SK-N-SH (cell line): ENCODE measurements at regions not wholly inside any gene's neighbourhood (a gene's known extent, or its start where the extent isn't known, plus 50 kb on each side); places are given as distances from the start of the nearest gene placed in this dataset.

Source experiments
- CTCF ChIA-PET: fragments of 300-600, 350-600 bp; formaldehyde crosslinking; extraction: SDS; loops from one replicate; lab custom pipeline; 2021; lab: Yijun Ruan, JAX
- POLR2A ChIA-PET: fragments of 350-600 bp; sonication (Branson Sonifier 250); formaldehyde crosslinking; extraction: SDS; loops from one replicate; lab custom pipeline; 2020; ENCODE audit warnings: antibody characterized with exemption, inconsistent platforms; lab: Yijun Ruan, JAX
- DNase-seq: peaks from one replicate; pipeline ENCODE4 v3.0.0; 2012
- H2AFZ ChIP-seq: fragments of 200-600 bp; sonication (generic); 2 replicates; pipeline ENCODE4 v1.8.1; 2016; ENCODE audit warnings: antibody characterized with exemption, mild to moderate bottlenecking, low read depth
- H3F3A ChIP-seq: fragments of 200-600 bp; sonication (generic); replicated peaks from 2 replicates; pipeline ENCODE3; 2016; ENCODE audit warnings: antibody characterized with exemption, mild to moderate bottlenecking; ENCODE audit not compliant: insufficient read depth
- H3K27ac ChIP-seq, 2 experiments: fragments of 200-500 bp in 1 of 2; fragments of 200-600 bp in 1 of 2; sonication (Bioruptor generic) in 1 of 2; sonication (generic), shearing (Covaris generic) in 1 of 2; 2 replicates each; pipeline versions ENCODE4 v1.5.1 to v1.6.1; 2014 to 2016; ENCODE audit warnings: low read depth in 2 of 2, inconsistent platforms in 1 of 2, low read length in 1 of 2, mild to moderate bottlenecking in 1 of 2, mixed read lengths in 1 of 2
- H3K27me3 ChIP-seq: fragments of 200-600 bp; sonication (generic), shearing (Covaris generic); 2 replicates; pipeline ENCODE4 v1.6.1; 2016; ENCODE audit warnings: mixed run types; ENCODE audit not compliant: insufficient read depth
- H3K36me3 ChIP-seq, 2 experiments: fragments of 200-500 bp in 1 of 2; fragments of 200-600 bp in 1 of 2; sonication (Bioruptor generic) in 1 of 2; sonication (generic) in 1 of 2; replicated peaks in 1 of 2; 2 replicates each; pipeline versions ENCODE3 to v1.5.1; 2014 to 2016; ENCODE audit warnings: low read length in 1 of 2, mild to moderate bottlenecking in 1 of 2; ENCODE audit not compliant: insufficient read depth in 2 of 2, control insufficient read depth in 1 of 2
- H3K4me1 ChIP-seq, 2 experiments: fragments of 200-500 bp in 1 of 2; fragments of 200-600 bp in 1 of 2; sonication (Bioruptor generic) in 1 of 2; sonication (generic), shearing (Covaris generic) in 1 of 2; 2 replicates each; pipeline versions ENCODE4 v1.5.1 to v1.6.1; 2014 to 2016; ENCODE audit warnings: low read depth in 1 of 2, low read length in 1 of 2, mixed run types in 1 of 2; ENCODE audit not compliant: insufficient read depth in 2 of 2, control insufficient read depth in 1 of 2
- H3K4me2 ChIP-seq: fragments of 200-600 bp; sonication (generic), shearing (Covaris generic); 2 replicates; pipeline ENCODE4 v1.6.1; 2017; ENCODE audit warnings: mixed run types
- H3K4me3 ChIP-seq, 2 experiments: fragments of 200-500 bp in 1 of 2; fragments of 200-600 bp in 1 of 2; sonication (Bioruptor generic) in 1 of 2; sonication (generic), shearing (Covaris generic) in 1 of 2; 2 replicates each; pipeline versions ENCODE4 v1.5.1 to v1.8.1; 2014 to 2016; ENCODE audit warnings: low read depth in 2 of 2, inconsistent platforms in 1 of 2, low read length in 1 of 2, mild to moderate bottlenecking in 1 of 2, mixed read lengths in 1 of 2, moderate library complexity in 1 of 2
- H3K79me2 ChIP-seq: fragments of 200-600 bp; sonication (generic); 2 replicates; pipeline ENCODE4 v1.8.1; 2017; ENCODE audit warnings: mild to moderate bottlenecking; ENCODE audit not compliant: insufficient read depth
- H3K9ac ChIP-seq: fragments of 200-600 bp; sonication (generic); 2 replicates; pipeline ENCODE4 v1.6.1; 2017; ENCODE audit warnings: mixed run types
- H3K9me2 ChIP-seq: fragments of 200-600 bp; sonication (generic); 2 replicates; pipeline ENCODE4 v1.6.1; 2017; ENCODE audit warnings: mixed run types
- H3K9me3 ChIP-seq: fragments of 200-600 bp; sonication (generic); 2 replicates; pipeline ENCODE4 v1.6.1; 2017; ENCODE audit warnings: mixed run types, mild to moderate bottlenecking, moderate library complexity
- H4K20me1 ChIP-seq: fragments of 200-600 bp; sonication (generic); 2 replicates; pipeline ENCODE4 v1.6.1; 2017; ENCODE audit warnings: mild to moderate bottlenecking, mixed run types; ENCODE audit not compliant: insufficient read depth
- CHD2 ChIP-seq: fragments of 150-350 bp; IDR thresholded peaks from 2 replicates; pipeline ENCODE4 v1.6.1; 2018; ENCODE audit warnings: low read length; ENCODE audit not compliant: partially characterized antibody
- FOSL2 ChIP-seq: IDR thresholded peaks from 2 replicates; pipeline ENCODE4 v1.4.0; 2012; ENCODE audit warnings: low read depth, mild to moderate bottlenecking, moderate library complexity, borderline replicate concordance
- FOXJ3 ChIP-seq: sonication (generic); formaldehyde crosslinking; IDR thresholded peaks from 2 replicates; pipeline ENCODE4 v1.5.1; 2020; ENCODE audit warnings: mild to moderate bottlenecking, missing genetic modification reagents
- GATA2 ChIP-seq: sonication (generic); formaldehyde crosslinking; IDR thresholded peaks from 2 replicates; pipeline ENCODE4 v1.5.0; 2020; ENCODE audit warnings: mild to moderate bottlenecking, missing genetic modification reagents
- NFIC ChIP-seq: IDR thresholded peaks from 2 replicates; pipeline ENCODE4 v1.4.0; 2012; ENCODE audit warnings: borderline replicate concordance
- RAD21 ChIP-seq: IDR thresholded peaks from 2 replicates; pipeline ENCODE4 v1.6.1; 2012; ENCODE audit warnings: mild to moderate bottlenecking, low read length
- RFX5 ChIP-seq: IDR thresholded peaks from 2 replicates; pipeline ENCODE4 v1.6.1; 2012; ENCODE audit warnings: mild to moderate bottlenecking, improper control_type of control experiment, low read length
- SIN3A ChIP-seq: IDR thresholded peaks from 2 replicates; pipeline ENCODE4 v1.6.1; 2012; ENCODE audit warnings: low read depth, mild to moderate bottlenecking, low read length, moderate library complexity, borderline replicate concordance
- SMC3 ChIP-seq: IDR thresholded peaks from 2 replicates; pipeline ENCODE4 v1.6.1; 2012; ENCODE audit warnings: low read depth, low read length, improper control_type of control experiment
- TAF1 ChIP-seq: IDR thresholded peaks from 2 replicates; pipeline ENCODE4 v1.6.1; 2012; ENCODE audit warnings: low read depth, mild to moderate bottlenecking, low read length, moderate library complexity, borderline replicate concordance
- TEAD4 ChIP-seq: IDR thresholded peaks from 2 replicates; pipeline ENCODE4 v1.4.0; 2012; ENCODE audit warnings: mild to moderate bottlenecking, borderline replicate concordance; ENCODE audit not compliant: insufficient read depth
- WGBS: methylation state at CpG from one replicate; pipeline ENCODE4 v1.1.6; 2017; ENCODE audit warnings: low lambda C conversion rate; 5-methylcytosine and 5-hydroxymethylcytosine counted together
- TF ChIP-seq, protein P1 (sequence below): fragments of 150-350 bp; IDR thresholded peaks from 2 replicates; pipeline ENCODE4 v1.6.1; 2016; ENCODE audit warnings: mild to moderate bottlenecking, low read depth, low read length
- TF ChIP-seq, protein P2 (sequence below): IDR thresholded peaks from 2 replicates; pipeline ENCODE4 v1.4.0; 2012; ENCODE audit warnings: low read depth, borderline replicate concordance
- TF ChIP-seq, protein P3 (sequence below): fragments of 150-350 bp; IDR thresholded peaks from 2 replicates; pipeline ENCODE4 v1.6.1; 2017; ENCODE audit warnings: antibody characterized with exemption, low read length, low read depth, borderline replicate concordance
- TF ChIP-seq, protein P4 (sequence below): IDR thresholded peaks from 2 replicates; pipeline ENCODE4 v1.6.1; 2012; ENCODE audit warnings: mild to moderate bottlenecking, low read depth, low read length, moderate library complexity

DNA sequence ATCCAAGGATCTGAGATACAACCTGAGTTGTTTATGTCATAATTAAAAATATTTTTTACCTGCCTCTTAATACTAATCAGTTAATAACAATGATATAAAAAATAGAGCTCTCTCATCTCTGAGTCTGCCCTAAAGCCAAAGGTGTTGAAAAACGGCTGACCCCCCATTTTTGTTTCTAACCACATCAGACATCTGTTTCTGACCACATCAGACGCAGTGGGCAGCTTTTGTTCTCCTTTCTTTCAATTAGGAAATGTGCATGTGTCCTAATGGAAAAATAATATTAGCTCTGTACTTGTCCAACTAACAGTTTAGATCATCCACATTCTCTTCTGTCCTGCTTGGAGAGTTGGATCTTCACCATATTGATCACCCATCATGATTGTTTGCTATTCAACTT lies 144.6 kb downstream of the SHOX2 start (continued):
- TF ChIP-seq RFX5 (no peak), TAF1 (no peak), TEAD4 (no peak), SMC3 (no peak), CHD2 (no peak)
- TF ChIP-seq, protein P1, sequence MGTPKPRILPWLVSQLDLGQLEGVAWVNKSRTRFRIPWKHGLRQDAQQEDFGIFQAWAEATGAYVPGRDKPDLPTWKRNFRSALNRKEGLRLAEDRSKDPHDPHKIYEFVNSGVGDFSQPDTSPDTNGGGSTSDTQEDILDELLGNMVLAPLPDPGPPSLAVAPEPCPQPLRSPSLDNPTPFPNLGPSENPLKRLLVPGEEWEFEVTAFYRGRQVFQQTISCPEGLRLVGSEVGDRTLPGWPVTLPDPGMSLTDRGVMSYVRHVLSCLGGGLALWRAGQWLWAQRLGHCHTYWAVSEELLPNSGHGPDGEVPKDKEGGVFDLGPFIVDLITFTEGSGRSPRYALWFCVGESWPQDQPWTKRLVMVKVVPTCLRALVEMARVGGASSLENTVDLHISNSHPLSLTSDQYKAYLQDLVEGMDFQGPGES: no peak

DNA sequence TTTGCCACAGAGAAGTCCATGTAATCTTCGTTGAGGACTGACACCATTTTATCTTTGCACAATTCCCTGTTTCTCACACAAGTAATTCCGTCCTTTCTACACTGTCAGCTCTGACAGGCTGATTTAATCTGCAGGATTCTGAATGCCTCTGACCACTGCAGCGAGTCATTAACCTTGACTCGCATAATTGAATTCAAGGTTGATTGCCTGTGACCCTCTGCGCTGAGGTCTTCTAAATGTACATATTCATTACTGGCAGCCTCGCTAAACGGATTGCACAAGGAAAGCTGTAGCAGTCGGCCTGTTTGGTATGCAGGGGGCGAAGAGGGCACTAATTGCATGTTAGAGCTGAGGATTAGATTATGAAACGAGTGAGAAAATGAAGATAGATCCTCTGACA lies 147.8 kb downstream of the SHOX2 start:
- H2AFZ ChIP-seq: no peak overlapping the region
- POLR2A ChIA-PET: no interaction called here
- peak; percentile 3 for DNase-seq
- no peak overlapping the region for H3K9ac ChIP-seq
- H3K27me3 ChIP-seq: no peaks in the 10 kb centered on the region
- no peaks in the 10 kb centered on the region for H4K20me1 ChIP-seq
- H3K36me3 ChIP-seq: no peaks in the 10 kb centered on the region
- no peak overlapping the region for H3K4me3 ChIP-seq
- H3K9me3 ChIP-seq: no peaks in the 10 kb centered on the region
- WGBS: 65% methylated on average over 10 of the region's 10 CpGs
- H3K4me2 ChIP-seq: no peak overlapping the region
- H3K79me2 ChIP-seq: no peaks in the 10 kb centered on the region
- peaks cover 0 to 4% of the 10 kb centered on the region in 2 experiments; a peak in 1 of 4 replicates for H3K4me1 ChIP-seq
- TF ChIP-seq FOSL2: 0 out of 2 replicates have a peak, but pooled peaks have one; percentile 3
- TF ChIP-seq NFIC: no peak
- 0 out of 2 replicates have a peak, but pooled peaks have one; percentile 18 for TF ChIP-seq GATA2 (CRISPR knock-in tag)
- TF ChIP-seq, all 33 proteins: peak for 2
- Histone ChIP-seq H3K27ac (no peak overlapping the region), H3K9me2 (no peaks in the 10 kb centered on the region), H3F3A (no peaks in the 10 kb centered on the region)
- CTCF ChIA-PET: no interaction called here

DNA sequence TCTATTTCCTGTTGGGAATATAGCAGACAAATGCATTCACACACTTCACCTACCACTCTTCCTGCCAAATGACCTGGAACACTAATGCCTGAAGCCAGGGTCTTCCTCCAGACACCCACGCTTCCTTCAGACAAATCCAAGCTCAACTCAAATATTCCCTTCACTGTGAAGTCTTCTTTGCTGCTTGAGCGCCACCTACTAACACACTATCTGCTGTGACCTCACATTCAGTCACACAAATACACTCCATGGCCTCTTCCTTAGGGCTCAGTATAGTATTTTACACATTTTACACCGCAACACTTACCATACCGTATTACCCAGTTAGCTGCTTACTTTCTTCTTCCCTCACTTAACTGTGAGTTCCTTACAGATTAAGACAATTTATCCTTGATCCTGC lies 149.4 kb downstream of the SHOX2 start:
- ChIA-PET POLR2A (no interaction called here), CTCF (no interaction called here)
- Histone ChIP-seq H3F3A (no peaks in the 10 kb centered on the region), H3K4me2 (no peak overlapping the region), H3K4me1 (peaks cover 0 to 4% of the 10 kb centered on the region in 2 experiments; a peak in 1 of 4 replicates), H2AFZ (no peak overlapping the region), H3K9me3 (no peaks in the 10 kb centered on the region), H3K9me2 (no peaks in the 10 kb centered on the region), H3K36me3 (no peaks in the 10 kb centered on the region), H3K27ac (no peak overlapping the region), H3K9ac (no peak overlapping the region), H3K4me3 (no peak overlapping the region), H3K27me3 (no peaks in the 10 kb centered on the region), H4K20me1 (no peaks in the 10 kb centered on the region), H3K79me2 (no peaks in the 10 kb centered on the region)
- 81% methylated on average over 4 of the region's 4 CpGs for WGBS
- no peak for TF ChIP-seq RAD21
- TF ChIP-seq, protein P2, sequence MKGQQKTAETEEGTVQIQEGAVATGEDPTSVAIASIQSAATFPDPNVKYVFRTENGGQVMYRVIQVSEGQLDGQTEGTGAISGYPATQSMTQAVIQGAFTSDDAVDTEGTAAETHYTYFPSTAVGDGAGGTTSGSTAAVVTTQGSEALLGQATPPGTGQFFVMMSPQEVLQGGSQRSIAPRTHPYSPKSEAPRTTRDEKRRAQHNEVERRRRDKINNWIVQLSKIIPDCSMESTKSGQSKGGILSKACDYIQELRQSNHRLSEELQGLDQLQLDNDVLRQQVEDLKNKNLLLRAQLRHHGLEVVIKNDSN: no peak
- no peak for TF ChIP-seq SIN3A
- TF ChIP-seq, protein P3, sequence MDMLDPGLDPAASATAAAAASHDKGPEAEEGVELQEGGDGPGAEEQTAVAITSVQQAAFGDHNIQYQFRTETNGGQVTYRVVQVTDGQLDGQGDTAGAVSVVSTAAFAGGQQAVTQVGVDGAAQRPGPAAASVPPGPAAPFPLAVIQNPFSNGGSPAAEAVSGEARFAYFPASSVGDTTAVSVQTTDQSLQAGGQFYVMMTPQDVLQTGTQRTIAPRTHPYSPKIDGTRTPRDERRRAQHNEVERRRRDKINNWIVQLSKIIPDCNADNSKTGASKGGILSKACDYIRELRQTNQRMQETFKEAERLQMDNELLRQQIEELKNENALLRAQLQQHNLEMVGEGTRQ: no peak
- TF ChIP-seq, protein P4, sequence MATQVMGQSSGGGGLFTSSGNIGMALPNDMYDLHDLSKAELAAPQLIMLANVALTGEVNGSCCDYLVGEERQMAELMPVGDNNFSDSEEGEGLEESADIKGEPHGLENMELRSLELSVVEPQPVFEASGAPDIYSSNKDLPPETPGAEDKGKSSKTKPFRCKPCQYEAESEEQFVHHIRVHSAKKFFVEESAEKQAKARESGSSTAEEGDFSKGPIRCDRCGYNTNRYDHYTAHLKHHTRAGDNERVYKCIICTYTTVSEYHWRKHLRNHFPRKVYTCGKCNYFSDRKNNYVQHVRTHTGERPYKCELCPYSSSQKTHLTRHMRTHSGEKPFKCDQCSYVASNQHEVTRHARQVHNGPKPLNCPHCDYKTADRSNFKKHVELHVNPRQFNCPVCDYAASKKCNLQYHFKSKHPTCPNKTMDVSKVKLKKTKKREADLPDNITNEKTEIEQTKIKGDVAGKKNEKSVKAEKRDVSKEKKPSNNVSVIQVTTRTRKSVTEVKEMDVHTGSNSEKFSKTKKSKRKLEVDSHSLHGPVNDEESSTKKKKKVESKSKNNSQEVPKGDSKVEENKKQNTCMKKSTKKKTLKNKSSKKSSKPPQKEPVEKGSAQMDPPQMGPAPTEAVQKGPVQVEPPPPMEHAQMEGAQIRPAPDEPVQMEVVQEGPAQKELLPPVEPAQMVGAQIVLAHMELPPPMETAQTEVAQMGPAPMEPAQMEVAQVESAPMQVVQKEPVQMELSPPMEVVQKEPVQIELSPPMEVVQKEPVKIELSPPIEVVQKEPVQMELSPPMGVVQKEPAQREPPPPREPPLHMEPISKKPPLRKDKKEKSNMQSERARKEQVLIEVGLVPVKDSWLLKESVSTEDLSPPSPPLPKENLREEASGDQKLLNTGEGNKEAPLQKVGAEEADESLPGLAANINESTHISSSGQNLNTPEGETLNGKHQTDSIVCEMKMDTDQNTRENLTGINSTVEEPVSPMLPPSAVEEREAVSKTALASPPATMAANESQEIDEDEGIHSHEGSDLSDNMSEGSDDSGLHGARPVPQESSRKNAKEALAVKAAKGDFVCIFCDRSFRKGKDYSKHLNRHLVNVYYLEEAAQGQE: no peak
- no peak for TF ChIP-seq TEAD4
- no peak for TF ChIP-seq FOXJ3
- no peak for DNase-seq
